GM21576 (cell line): ENCODE measurements at regions not wholly inside any gene's neighbourhood (a gene's known extent, or its start where the extent isn't known, plus 50 kb on each side); places are given as distances from the start of the nearest gene placed in this dataset.

Source experiments
- ATAC-seq: cut with Tn5 transposase; IDR thresholded peaks from one replicate; pipeline ENCODE4 v1.9.1; 2021; ENCODE audit warnings: mild to moderate bottlenecking, moderate library complexity; ENCODE audit not compliant: unreplicated experiment

GRCh38 chr7:115883629-115884028 is 146.9 kb downstream of the TFEC start:
- ATAC-seq, result no peak

DNA sequence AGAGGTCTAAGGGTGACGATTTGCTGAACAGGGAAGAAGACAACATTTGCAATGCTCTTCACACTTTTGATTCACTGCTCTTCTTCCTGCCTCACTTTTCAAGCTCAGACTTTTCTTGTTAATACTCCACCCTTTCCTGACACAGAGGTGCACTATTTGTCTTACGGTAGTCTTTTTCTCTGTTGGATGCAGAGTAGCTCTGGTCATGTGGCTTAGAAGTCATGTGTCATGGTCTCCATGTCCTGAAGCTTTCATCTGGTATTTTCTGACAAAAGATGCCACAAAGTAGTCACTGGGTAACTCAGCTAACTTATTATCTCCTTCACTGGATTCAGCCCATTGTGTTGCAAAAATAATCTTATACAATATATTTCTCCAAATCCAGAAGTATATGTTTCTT is 149.1 kb downstream of the TFEC start:
- no peak for ATAC-seq

GRCh38 chr7:115879171-115879570 is 151.4 kb downstream of the TFEC start:
- no peak for ATAC-seq

DNA sequence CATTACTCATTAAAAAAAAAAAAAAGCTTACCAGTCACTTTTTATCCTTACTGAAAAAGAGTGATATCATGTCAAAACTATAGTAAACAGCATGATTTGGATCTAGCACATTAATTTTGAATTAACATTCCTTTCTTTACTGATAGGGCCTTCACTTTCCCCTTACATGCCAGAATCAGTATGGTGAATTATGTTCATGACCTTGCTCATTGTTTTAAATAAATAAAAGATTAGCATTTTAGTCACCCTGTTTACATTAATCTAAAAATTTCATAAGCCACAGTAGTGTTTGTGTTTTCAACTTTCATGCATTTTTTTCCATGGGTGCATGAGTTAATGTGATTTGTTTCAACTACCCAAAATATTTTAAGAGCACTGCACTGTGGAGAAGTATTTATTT is 160.8 kb downstream of the TFEC start:
- no peak for ATAC-seq

DNA sequence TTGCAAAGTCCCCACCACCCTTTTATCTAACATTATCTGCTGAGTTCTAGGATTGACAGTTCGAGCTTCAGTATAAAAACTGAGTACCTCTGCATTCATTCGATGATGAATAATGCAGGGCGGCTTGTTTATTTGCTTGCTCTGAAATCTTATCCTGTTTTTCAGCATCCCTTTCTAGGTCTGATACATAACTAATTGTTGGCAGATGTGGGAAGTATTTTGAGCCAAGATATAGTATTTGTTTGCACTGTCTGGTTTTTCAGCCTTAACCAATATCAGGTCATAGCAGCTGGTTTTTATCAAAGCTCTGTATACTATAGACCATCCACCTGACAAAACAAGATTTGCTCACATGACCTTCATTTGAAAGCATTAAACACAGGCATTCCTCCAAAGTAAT is 161.4 kb downstream of the TFEC start:
- no peak for ATAC-seq

DNA sequence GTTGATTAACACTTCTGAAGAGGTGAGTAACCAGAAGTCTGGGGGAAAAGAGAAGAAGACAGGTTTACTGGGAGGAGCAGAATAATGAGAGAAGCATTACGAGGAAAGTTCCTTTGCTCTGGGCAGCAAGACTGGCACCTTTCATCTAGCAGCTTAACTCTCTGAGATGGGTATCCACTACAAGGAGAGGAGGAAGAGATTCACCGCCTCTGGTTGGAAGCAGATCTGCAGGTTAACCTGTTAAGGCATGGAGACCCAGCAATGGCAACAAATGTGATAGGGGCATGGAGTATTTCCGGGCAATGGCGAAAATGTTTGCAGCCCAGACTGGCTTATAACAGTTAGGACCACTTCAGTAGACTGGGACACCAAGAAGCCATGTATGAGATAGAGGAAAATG is 162.2 kb downstream of the TFEC start:
- ATAC-seq, result no peak

GRCh38 chr7:115864082-115864481 is 166.5 kb downstream of the TFEC start:
- no peak for ATAC-seq

DNA sequence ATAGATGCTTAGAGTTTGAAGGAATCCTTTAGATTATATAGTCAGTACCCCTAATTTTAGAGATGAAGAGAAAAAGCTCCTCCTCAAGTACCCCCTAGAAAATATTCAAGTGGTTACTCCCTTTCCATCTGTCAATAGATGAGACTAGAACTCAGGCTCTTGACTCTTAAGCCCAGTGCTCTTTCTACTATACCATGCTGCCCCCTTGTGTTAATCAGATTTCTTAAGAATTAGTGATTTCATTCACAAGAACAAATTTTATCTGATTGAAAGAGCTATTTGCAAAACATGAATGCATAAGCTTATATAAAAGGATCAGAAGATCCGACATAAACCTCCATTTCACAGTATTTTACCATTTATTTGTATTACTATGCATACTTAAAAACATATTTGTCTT is 179.3 kb downstream of the TFEC start:
- no peak for ATAC-seq

GRCh38 chr7:115850774-115851173 is 179.8 kb downstream of the TFEC start:
- no peak for ATAC-seq

DNA sequence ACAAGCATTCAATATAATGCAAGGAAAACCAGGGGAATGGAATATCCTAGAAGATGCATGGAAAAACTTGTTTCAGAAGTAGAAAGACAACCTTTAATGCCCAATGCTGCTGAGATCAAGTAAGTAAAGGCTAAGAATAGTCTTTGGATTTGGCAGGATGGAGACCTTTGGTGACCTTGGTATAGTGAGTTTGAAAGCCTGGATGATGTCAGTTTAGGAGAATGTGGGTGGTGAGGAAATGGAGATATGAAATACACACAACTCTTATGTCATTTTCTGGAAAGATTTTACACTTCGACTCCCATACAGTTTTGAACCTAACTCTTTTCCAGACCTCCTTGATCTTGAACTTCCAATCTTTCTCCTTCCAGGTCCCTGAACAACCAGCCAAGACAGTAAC is 185.7 kb downstream of the TFEC start:
- ATAC-seq, result no peak

GRCh38 chr7:115840702-115841101 is 189.9 kb downstream of the TFEC start:
- ATAC-seq, result no peak

DNA sequence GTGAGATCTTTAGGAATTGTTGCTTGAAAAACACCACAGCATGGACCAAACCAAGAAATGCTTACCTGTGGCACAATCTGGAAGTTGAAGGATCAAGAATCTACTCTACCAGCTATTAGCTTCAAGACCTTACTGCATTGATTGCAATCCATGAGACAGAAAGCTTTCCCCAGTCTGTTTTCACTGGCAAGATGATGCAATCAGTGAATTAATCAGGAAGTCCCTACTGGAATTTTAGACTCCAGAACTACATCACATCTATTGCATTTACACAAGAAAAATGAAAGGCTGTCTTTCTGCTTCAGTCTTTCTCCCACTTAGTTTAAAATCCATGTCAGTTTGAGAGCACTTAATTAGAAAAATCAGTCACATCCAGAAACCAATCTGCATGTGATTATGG is 191.7 kb downstream of the TFEC start:
- no peak for ATAC-seq

DNA sequence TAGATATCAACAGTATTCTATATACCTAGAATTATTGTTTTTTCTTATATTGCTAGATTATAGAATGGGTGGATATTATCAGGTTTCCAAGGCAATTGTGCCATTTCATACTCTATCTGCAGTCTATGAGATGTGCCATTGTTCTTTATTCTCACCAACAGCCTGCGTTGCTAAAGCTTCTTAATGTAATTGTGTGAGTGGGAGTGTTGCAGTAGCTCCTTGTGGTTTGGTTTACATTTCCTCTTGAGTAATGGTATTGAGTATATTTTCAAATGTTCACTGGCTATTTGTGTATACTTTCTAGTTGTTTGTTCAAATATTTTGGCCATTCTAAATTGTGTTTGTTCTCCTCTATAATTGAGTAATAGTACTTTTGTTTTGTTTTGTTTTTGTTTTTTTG is 199.2 kb downstream of the TFEC start:
- no peak for ATAC-seq

DNA sequence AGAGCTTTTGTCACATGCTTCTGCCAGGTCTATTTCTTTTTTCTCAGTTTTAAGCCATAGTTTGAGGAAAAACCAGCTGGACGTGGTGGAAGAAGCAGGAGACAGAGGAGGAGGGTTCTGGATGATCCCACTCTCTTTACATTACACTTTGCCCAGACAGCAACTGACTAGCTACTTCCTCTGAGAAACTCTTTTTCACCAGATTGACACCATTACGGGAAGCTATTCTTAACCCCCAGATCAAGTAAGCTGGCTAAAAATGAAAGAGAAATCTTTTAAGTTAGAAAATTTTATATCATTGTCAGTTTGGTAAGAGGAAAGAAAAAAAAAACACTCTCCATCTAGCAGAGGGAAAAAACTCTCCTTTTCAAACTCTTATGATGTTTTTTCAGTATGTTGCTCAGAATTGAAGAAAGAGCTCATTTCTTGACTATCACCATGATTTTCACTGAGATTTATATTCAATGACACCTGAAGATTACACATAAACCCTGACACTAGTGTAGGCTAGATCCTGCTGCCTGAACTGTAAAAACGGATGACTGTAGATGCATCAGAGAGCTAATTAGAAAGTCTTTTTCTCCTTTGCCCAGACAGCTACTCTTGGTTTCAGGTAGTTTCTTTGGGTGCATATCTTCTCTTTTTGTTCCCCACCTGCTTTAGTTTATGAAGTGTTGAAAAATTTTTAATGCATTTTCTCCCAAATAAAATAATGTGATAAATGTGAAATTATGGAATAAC is 203.1 kb downstream of the TFEC start:
- peak; percentile 61 for ATAC-seq

GRCh38 chr7:115825456-115826115 is 205.0 kb downstream of the TFEC start:
- ATAC-seq, result no peak

GRCh38 chr7:115822801-115823200 is 207.8 kb downstream of the TFEC start:
- no peak for ATAC-seq

DNA sequence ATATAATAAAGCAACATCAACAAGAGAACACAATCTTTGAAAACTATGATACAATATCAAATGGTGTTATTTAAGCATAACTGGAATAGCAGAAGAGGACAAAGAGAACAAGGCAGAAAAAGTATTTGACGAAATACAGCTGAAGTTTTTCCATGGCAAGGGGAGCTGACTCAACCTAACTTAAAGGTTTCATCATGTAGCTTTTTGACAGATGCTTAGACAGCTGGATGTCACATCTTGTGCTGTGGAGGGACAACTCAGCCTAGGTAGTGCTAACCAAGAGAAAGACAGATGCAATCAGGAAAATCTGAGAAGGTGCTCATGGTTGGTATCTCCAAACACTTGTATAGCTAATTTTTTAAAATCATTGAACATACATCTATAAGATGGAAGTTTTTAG is 208.2 kb downstream of the TFEC start:
- ATAC-seq, result no peak

- ATAC-seq, result no peak
Measured at GRCh38 chr7:115816318-115816974, 214.1 kb downstream of the TFEC start.

DNA sequence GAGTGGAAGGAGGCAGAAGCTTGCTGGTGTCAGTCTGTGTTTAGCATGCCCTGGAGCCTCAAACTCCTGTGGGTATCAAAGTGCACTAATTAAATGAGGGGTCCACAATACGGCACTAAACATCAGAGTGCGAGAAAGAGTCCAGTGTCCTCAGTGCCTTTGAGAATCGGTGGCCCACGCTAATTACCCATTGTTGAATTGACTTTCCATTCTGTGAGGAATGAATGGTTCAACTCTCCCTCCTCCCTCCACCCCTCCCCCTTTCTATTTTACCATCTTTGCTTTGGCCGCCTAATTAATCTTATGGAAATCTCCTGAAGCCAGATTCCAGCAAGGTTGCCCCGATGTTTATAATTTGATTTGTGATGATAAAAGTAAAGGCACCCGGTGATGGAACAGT is 217.8 kb downstream of the TFEC start:
- ATAC-seq, result no peak

- no peak for ATAC-seq
Measured at GRCh38 chr7:115805458-115805857, 225.1 kb downstream of the TFEC start.

GRCh38 chr7:115802415-115802814 is 228.1 kb downstream of the TFEC start:
- ATAC-seq, result no peak

GRCh38 chr7:115799430-115799829 is 231.1 kb downstream of the TFEC start:
- ATAC-seq, result no peak
